Gastrocnemius medialis (tissue), 4 donors: ENCODE measurements at regions not wholly inside any gene's neighbourhood (a gene's known extent, or its start where the extent isn't known, plus 50 kb on each side); places are given as distances from the start of the nearest gene placed in this dataset.

Experiments used
- CTCF ChIP-seq, 5 experiments: fragments of 450-650 bp in 3 of 5; fragments of 200-600 bp in 2 of 5; sonication (generic) in 2 of 5; IDR thresholded peaks in 4 of 5; conservative IDR thresholded peaks in 1 of 5; 1 replicate in 4 of 5; 2 replicates in 1 of 5; pipeline ENCODE4 v1.5.1; 2016 to 2019; ENCODE audit warnings: antibody characterized with exemption in 5 of 5, mild to moderate bottlenecking in 3 of 5, moderate library complexity in 3 of 5
- POLR2A ChIP-seq, 2 donors: fragments of 450-650 bp; IDR thresholded peaks; one replicate each; pipeline ENCODE4 v1.6.1; 2017; ENCODE audit warnings: antibody characterized with exemption in 2 of 2, mild to moderate bottlenecking in 2 of 2, moderate library complexity in 2 of 2

- TF ChIP-seq CTCF (IDR thresholded peaks at IDR 0.05 in 4 of 5, conservative IDR thresholded peaks at IDR 0.05 in 1 of 5) = no peak
- no peak for TF ChIP-seq POLR2A (IDR thresholded peaks at IDR 0.05)
These were observed 242.2 kb upstream of the TNC start for GRCh38 chr9:115360122-115360521.
